ENCODE measurements at regions not wholly inside any gene's neighbourhood (a gene's known extent, or its start where the extent isn't known, plus 50 kb on each side); places are given as distances from the start of the nearest gene placed in this dataset.

GRCh38 chr6:128739112-128739511, 143.8 kb upstream of the LAMA2 start:
- Histone ChIP-seq H3K4me3 (ENCODE audit: low read length) (no peak overlapping the region), H3K27ac (ENCODE audit: low read length) (no peak overlapping the region), H3K36me3 (ENCODE audit: control insufficient read depth, insufficient read depth, low read length) (0 out of 2 replicates have a peak, but pooled peaks cover 2% of the 10 kb centered on the region), H3K4me1 (ENCODE audit: control insufficient read depth, insufficient read depth, low read length) (peaks cover 2% of the 10 kb centered on the region; the same call in 1 of the 2 replicates), H3K27me3 (ENCODE audit: control insufficient read depth, insufficient read depth, low read length) (no peaks in the 10 kb centered on the region), H3K9me3 (ENCODE audit: control insufficient read depth, insufficient read depth, low read length) (no peaks in the 10 kb centered on the region; the same call in 1 of the 2 replicates)
- DNase-seq (ENCODE audit: low read depth, low spot score): no peak
- WGBS (ENCODE audit: insufficient coverage, insufficient read length): no CpG with 5 or more reads among the region's 2 CpGs

DNA sequence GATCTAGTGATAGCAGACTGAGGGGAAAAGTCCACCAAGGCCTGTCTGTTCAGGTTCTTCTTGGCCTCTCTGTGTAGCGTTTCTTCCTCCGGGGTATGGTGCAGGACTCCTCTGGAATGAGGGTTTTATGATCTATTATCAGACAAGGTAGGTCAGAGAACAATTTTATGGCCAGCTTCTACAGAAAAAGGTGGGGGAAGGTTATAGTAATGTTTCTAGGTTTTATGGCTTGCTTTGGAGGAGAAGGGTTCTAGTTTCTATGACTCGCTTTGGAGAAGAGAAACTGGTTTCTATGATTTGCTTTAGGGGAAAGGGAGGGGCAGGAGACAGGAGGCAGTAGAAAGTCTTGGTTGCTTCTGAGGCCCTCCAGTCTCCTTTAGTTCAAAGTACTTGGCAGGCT, 144.8 kb upstream of the LAMA2 start:
- DNase-seq (ENCODE audit: low read depth, low spot score): no peak
- H3K4me1 ChIP-seq (ENCODE audit: control insufficient read depth, insufficient read depth, low read length): peaks cover 2% of the 10 kb centered on the region; the same call in 1 of the 2 replicates
- WGBS (ENCODE audit: insufficient coverage, insufficient read length): no CpG with 5 or more reads among the region's 3 CpGs
- no peaks in the 10 kb centered on the region; the same call in 1 of the 2 replicates for H3K9me3 ChIP-seq (ENCODE audit: control insufficient read depth, insufficient read depth, low read length)
- 0 out of 2 replicates have a peak, but pooled peaks cover 2% of the 10 kb centered on the region for H3K36me3 ChIP-seq (ENCODE audit: control insufficient read depth, insufficient read depth, low read length)
- H3K4me3 ChIP-seq (ENCODE audit: low read length): no peak overlapping the region
- H3K27ac ChIP-seq (ENCODE audit: low read length): no peak overlapping the region
- H3K27me3 ChIP-seq (ENCODE audit: control insufficient read depth, insufficient read depth, low read length): no peaks in the 10 kb centered on the region

DNA sequence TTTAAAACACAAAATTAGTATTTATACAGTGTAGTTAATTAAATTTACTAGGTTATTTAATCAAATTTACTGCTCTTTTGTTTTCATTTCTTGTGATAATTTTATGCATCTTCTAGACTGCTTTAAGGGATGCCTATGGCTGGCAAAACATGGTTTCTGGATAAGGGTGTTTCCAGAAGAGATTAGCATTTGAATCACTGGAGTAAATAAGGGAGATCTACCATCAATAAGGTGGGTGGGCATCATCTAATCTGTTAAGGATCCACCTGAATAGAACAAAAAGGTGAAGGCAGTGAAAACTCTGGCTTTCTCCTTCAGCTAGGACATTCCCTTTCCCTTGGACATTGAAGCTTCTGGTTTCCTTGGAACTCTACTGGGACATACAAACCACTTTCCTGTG, 146.2 kb upstream of the LAMA2 start:
- no peaks in the 10 kb centered on the region; the same call in 1 of the 2 replicates for H3K9me3 ChIP-seq (ENCODE audit: control insufficient read depth, insufficient read depth, low read length)
- H3K36me3 ChIP-seq (ENCODE audit: control insufficient read depth, insufficient read depth, low read length): 0 out of 2 replicates have a peak, but pooled peaks cover 2% of the 10 kb centered on the region
- H3K27me3 ChIP-seq (ENCODE audit: control insufficient read depth, insufficient read depth, low read length): no peaks in the 10 kb centered on the region
- no peak for DNase-seq (ENCODE audit: low read depth, low spot score)
- no peaks in the 10 kb centered on the region for H3K4me1 ChIP-seq (ENCODE audit: control insufficient read depth, insufficient read depth, low read length)
- H3K27ac ChIP-seq (ENCODE audit: low read length): no peak overlapping the region
- H3K4me3 ChIP-seq (ENCODE audit: low read length): no peak overlapping the region

- Histone ChIP-seq H3K36me3 (ENCODE audit: control insufficient read depth, insufficient read depth, low read length) (no peaks in the 10 kb centered on the region), H3K27ac (ENCODE audit: low read length) (no peak overlapping the region), H3K4me1 (ENCODE audit: control insufficient read depth, insufficient read depth, low read length) (no peaks in the 10 kb centered on the region; the same call in 1 of the 2 replicates), H3K4me3 (ENCODE audit: low read length) (no peak overlapping the region), H3K9me3 (ENCODE audit: control insufficient read depth, insufficient read depth, low read length) (no peaks in the 10 kb centered on the region), H3K27me3 (ENCODE audit: control insufficient read depth, insufficient read depth, low read length) (no peaks in the 10 kb centered on the region)
- DNase-seq (ENCODE audit: low read depth, low spot score): no peak
- WGBS (ENCODE audit: insufficient coverage, insufficient read length): no CpG with 5 or more reads among the region's 2 CpGs
These were observed 151.4 kb upstream of the LAMA2 start for GRCh38 chr6:128731249-128732165.

DNA sequence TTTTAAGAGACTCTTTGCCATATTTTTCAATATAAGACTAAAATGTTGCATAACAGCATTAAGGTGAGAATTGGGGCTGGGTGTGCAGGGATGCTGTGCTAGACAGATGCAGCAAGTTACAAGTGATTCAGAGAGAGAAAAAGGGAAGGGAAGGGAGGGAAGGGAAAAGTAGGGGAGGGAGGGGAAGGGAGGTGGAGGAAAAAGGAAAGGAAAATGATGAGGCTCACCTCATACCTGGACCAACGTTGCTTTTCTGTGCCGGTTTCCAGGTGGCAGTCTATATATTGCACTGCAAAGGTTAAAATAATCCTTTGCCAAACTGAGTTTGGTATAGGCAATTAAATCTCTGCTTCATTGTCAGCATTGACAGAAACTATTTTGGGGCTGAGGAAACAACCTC, 155.4 kb upstream of the LAMA2 start:
- WGBS (ENCODE audit: insufficient coverage, insufficient read length): no CpG with 5 or more reads among the region's 2 CpGs
- no peak for DNase-seq (ENCODE audit: low read depth, low spot score)

DNA sequence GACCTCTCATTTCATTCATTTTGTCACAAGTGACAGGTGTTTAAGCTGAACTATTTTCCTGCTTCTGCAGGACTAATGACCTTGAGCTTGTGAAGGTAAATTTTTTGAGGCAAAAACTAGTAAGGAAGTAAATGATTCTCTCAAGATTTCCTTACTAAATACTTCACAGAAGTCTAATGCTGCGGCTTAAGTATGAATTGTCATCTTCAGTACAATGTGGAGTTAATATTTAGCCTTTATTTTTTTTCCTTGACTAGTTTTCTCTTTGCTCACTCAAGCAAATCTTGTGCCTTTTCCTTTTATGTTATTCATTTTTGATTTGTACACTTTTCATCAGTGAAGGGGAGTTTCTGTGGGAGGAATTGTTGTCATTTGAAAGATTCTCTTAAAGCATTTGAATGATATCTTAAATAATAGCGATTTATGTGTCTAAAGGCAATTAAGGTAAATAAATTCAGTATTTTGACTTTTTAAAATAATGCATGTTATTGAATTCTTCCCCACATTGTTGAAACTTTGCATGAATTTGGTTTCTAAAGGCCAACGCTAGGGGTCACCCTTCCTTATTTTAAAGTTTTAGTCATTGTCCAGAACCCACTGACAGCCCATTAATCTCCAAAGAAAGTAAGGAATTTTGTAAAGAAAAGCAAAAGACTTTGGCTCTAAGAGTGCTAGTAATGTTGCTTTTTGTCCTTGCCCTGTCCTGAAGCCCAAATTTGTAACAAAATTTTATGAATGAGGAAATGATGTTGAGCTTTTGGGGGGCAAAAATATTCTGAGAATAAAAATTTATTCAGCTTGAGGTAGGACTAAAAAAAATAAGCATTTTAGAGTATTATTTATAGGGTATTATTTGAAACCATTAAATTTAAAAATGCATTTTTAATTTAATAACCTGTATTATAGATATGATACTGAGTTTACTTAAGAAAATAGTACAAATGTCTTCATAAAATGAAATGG, 157.4 kb upstream of the LAMA2 start:
- Histone ChIP-seq H3K9me3 (ENCODE audit: control insufficient read depth, insufficient read depth, low read length) (no peaks in the 10 kb centered on the region), H3K4me1 (ENCODE audit: control insufficient read depth, insufficient read depth, low read length) (no peaks in the 10 kb centered on the region; the same call in 1 of the 2 replicates), H3K4me3 (ENCODE audit: low read length) (no peak overlapping the region), H3K27ac (ENCODE audit: low read length) (no peak overlapping the region), H3K36me3 (ENCODE audit: control insufficient read depth, insufficient read depth, low read length) (no peaks in the 10 kb centered on the region), H3K27me3 (ENCODE audit: control insufficient read depth, insufficient read depth, low read length) (no peaks in the 10 kb centered on the region)
- no peak for DNase-seq (ENCODE audit: low read depth, low spot score)
- no CpG with 5 or more reads among the region's 3 CpGs for WGBS (ENCODE audit: insufficient coverage, insufficient read length)

More for the DNA sequence above, 155.4 kb upstream of the LAMA2 start:
- Histone ChIP-seq H3K9me3 (ENCODE audit: control insufficient read depth, insufficient read depth, low read length) (no peaks in the 10 kb centered on the region), H3K27me3 (ENCODE audit: control insufficient read depth, insufficient read depth, low read length) (no peaks in the 10 kb centered on the region), H3K4me1 (ENCODE audit: control insufficient read depth, insufficient read depth, low read length) (no peaks in the 10 kb centered on the region; the same call in 1 of the 2 replicates), H3K4me3 (ENCODE audit: low read length) (no peak overlapping the region), H3K27ac (ENCODE audit: low read length) (no peak overlapping the region), H3K36me3 (ENCODE audit: control insufficient read depth, insufficient read depth, low read length) (no peaks in the 10 kb centered on the region)

DNA sequence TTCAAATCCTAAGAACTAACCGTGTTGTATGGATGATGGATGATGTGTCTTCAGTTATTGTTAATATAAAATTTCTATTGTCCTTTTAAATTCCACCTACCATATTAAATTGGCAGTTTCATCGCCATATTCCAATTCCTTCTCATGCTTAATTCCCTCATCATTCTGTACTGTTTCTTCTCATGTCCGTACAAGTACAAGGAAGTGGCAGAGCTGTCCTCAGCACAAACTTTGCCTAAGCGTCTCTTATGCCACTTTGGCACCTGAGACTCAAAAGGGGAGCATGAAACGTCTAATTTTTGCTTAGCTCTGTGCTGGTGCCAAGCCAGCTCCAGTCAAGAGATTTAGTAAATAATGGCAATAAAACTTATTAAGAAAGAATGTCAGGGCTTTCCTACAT, 158.2 kb upstream of the LAMA2 start:
- Histone ChIP-seq H3K36me3 (ENCODE audit: control insufficient read depth, insufficient read depth, low read length) (no peaks in the 10 kb centered on the region), H3K4me1 (ENCODE audit: control insufficient read depth, insufficient read depth, low read length) (no peaks in the 10 kb centered on the region; the same call in 1 of the 2 replicates)
- no CpG with 5 or more reads among the region's 5 CpGs for WGBS (ENCODE audit: insufficient coverage, insufficient read length)

GRCh38 chr6:128723667-128724066, 159.3 kb upstream of the LAMA2 start:
- Histone ChIP-seq H3K4me1 (ENCODE audit: control insufficient read depth, insufficient read depth, low read length) (no peaks in the 10 kb centered on the region; the same call in 1 of the 2 replicates), H3K27ac (ENCODE audit: low read length) (no peak overlapping the region), H3K27me3 (ENCODE audit: control insufficient read depth, insufficient read depth, low read length) (no peaks in the 10 kb centered on the region), H3K4me3 (ENCODE audit: low read length) (no peak overlapping the region), H3K9me3 (ENCODE audit: control insufficient read depth, insufficient read depth, low read length) (no peaks in the 10 kb centered on the region), H3K36me3 (ENCODE audit: control insufficient read depth, insufficient read depth, low read length) (no peaks in the 10 kb centered on the region)
- no CpG with 5 or more reads among the region's 2 CpGs for WGBS (ENCODE audit: insufficient coverage, insufficient read length)
- DNase-seq (ENCODE audit: low read depth, low spot score): no peak

More for the DNA sequence above, 158.2 kb upstream of the LAMA2 start:
- Histone ChIP-seq H3K4me3 (ENCODE audit: low read length) (no peak overlapping the region), H3K27me3 (ENCODE audit: control insufficient read depth, insufficient read depth, low read length) (no peaks in the 10 kb centered on the region), H3K9me3 (ENCODE audit: control insufficient read depth, insufficient read depth, low read length) (no peaks in the 10 kb centered on the region), H3K27ac (ENCODE audit: low read length) (no peak overlapping the region)
- no peak for DNase-seq (ENCODE audit: low read depth, low spot score)

GRCh38 chr6:128720891-128721290, 162.0 kb upstream of the LAMA2 start:
- no CpG with 5 or more reads among the region's 2 CpGs for WGBS (ENCODE audit: insufficient coverage, insufficient read length)
- Histone ChIP-seq H3K27me3 (ENCODE audit: control insufficient read depth, insufficient read depth, low read length) (no peaks in the 10 kb centered on the region), H3K4me1 (ENCODE audit: control insufficient read depth, insufficient read depth, low read length) (no peaks in the 10 kb centered on the region; the same call in 1 of the 2 replicates), H3K27ac (ENCODE audit: low read length) (no peak overlapping the region), H3K4me3 (ENCODE audit: low read length) (no peak overlapping the region), H3K9me3 (ENCODE audit: control insufficient read depth, insufficient read depth, low read length) (no peaks in the 10 kb centered on the region), H3K36me3 (ENCODE audit: control insufficient read depth, insufficient read depth, low read length) (no peaks in the 10 kb centered on the region)
- DNase-seq (ENCODE audit: low read depth, low spot score): no peak

- Histone ChIP-seq H3K27ac (ENCODE audit: low read length) (no peak overlapping the region), H3K36me3 (ENCODE audit: control insufficient read depth, insufficient read depth, low read length) (no peaks in the 10 kb centered on the region), H3K4me3 (ENCODE audit: low read length) (no peak overlapping the region), H3K27me3 (ENCODE audit: control insufficient read depth, insufficient read depth, low read length) (no peaks in the 10 kb centered on the region), H3K9me3 (ENCODE audit: control insufficient read depth, insufficient read depth, low read length) (no peaks in the 10 kb centered on the region), H3K4me1 (ENCODE audit: control insufficient read depth, insufficient read depth, low read length) (no peaks in the 10 kb centered on the region; the same call in 1 of the 2 replicates)
- no peak for DNase-seq (ENCODE audit: low read depth, low spot score)
- WGBS (ENCODE audit: insufficient coverage, insufficient read length): no CpG with 5 or more reads among the region's 3 CpGs
These were observed 163.2 kb upstream of the LAMA2 start for GRCh38 chr6:128719786-128720185.

All from iPS DF 6.9 (cell line).